ENCODE measurements at regions not wholly inside any gene's neighbourhood (a gene's known extent, or its start where the extent isn't known, plus 50 kb on each side); places are given as distances from the start of the nearest gene placed in this dataset.

GRCh38 chr1:58928514-58928913 is 144.7 kb upstream of the JUN start:
- no peak for TF ChIP-seq CTCF (IDR thresholded peaks at IDR 0.05; ENCODE audit: extremely low read depth, insufficient read depth, missing control alignments)
- DNase-seq (ENCODE audit: low spot score) = no peak
- in situ Hi-C loops (cut with MboI; ENCODE audit: low pct_unique_long_range_greater_than_20kb, low sequenced_read_pairs, unreplicated experiment) = no loop called here

DNA sequence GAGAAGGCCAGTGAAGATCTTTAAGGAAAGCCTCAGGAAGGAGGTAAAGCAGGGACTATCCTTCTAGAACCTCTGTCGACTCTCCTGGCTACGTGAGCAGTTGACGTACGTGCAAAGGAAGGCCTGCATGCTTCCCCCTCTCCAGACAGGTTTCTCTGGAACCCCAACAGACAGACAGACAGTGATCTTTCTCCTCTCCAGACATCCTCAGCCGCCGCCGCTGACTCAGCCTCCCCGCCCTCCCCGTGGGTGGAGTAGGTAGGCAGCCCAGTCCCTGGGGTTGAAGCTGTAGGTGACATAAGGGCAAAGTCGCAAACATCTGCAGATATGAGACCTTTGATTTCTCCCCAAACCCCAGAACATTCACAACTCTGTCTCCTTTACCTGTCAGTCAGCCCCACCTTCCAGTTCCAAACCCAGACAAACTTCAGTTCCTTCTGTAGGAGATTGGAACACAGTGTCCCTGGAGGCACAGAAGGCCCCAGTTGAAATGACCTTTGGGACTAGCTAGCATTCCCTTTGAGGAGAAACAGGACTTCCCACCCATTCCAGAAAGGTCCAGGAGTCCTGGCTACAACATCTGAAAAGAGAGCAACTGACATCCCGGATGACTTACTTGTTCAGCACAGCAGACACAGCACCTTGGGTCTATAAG is 146.0 kb upstream of the JUN start:
- TF ChIP-seq CTCF (IDR thresholded peaks at IDR 0.05; ENCODE audit: extremely low read depth, insufficient read depth, missing control alignments) = no peak
- in situ Hi-C loops (cut with MboI; ENCODE audit: low pct_unique_long_range_greater_than_20kb, low sequenced_read_pairs, unreplicated experiment) = no loop called here
- DNase-seq (ENCODE audit: low spot score) = no peak

DNA sequence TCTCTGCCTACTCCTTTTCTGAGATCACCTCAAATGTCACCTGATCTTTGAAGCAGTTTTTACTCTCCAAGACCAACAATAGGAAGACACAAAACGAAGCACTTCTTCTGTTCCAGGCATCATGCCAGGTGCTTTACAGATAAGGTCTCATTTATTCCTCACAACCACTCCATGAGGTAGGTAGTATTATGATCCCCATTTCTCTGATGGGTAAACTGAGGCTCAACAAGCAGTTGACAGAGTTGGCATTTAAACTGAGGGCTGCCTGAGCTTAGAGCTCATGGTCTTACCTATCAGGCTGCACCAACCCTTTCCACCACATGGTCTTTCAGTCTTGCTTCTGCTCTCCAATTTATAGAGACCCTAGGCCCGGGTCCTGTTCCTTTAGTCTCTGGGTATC is 147.2 kb upstream of the JUN start:
- no peak for DNase-seq (ENCODE audit: low spot score)
- no peak for TF ChIP-seq CTCF (IDR thresholded peaks at IDR 0.05; ENCODE audit: extremely low read depth, insufficient read depth, missing control alignments)
- in situ Hi-C loops (cut with MboI; ENCODE audit: low pct_unique_long_range_greater_than_20kb, low sequenced_read_pairs, unreplicated experiment) = no loop called here

GRCh38 chr1:58931756-58932155 is 147.9 kb upstream of the JUN start:
- TF ChIP-seq CTCF (IDR thresholded peaks at IDR 0.05; ENCODE audit: extremely low read depth, insufficient read depth, missing control alignments) = no peak
- DNase-seq (ENCODE audit: low spot score) = no peak
- in situ Hi-C loops (cut with MboI; ENCODE audit: low pct_unique_long_range_greater_than_20kb, low sequenced_read_pairs, unreplicated experiment) = no loop called here

DNA sequence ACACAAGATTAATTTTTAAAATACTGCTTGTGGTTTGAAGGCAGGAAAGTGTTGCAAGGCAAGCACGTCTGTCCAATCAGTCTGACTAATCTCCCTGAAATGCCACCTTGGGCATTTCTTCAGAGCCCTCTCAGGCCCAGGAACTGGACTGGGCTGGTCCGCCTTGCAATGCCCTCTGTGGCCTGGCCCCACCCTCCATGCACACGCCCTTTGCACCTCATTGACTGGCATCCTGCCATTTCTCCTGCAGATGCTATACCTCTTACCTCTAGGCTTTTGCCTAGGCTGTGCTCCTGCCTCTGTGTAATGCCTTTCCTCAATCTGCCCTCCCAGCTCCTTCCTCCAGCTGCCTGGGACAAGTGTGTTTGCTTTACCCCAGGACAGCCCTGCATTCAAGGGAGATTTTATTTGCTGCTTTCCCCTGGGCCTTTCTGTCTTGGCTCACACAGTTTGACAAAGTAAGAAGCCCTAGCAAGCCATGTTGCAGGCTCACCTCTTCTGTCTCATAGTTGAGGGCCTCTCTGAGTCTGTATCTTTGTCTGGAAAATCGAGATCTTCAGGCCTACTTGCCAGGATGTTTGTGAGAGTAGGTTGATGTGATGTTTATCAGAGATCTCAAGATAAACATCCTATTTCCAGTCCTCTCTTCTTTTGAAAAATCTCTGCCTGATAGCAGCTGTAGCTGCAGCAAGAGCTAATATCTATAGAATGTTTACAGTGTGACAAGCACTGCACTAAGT is 149.2 kb upstream of the JUN start:
- TF ChIP-seq CTCF (IDR thresholded peaks at IDR 0.05; ENCODE audit: extremely low read depth, insufficient read depth, missing control alignments) = no peak
- in situ Hi-C loops (cut with MboI; ENCODE audit: low pct_unique_long_range_greater_than_20kb, low sequenced_read_pairs, unreplicated experiment) = no loop called here
- DNase-seq (ENCODE audit: low spot score) = no peak

GRCh38 chr1:58933599-58933926 is 149.7 kb upstream of the JUN start:
- in situ Hi-C loops (cut with MboI; ENCODE audit: low pct_unique_long_range_greater_than_20kb, low sequenced_read_pairs, unreplicated experiment) = no loop called here
- DNase-seq (ENCODE audit: low spot score) = no peak
- no peak for TF ChIP-seq CTCF (IDR thresholded peaks at IDR 0.05; ENCODE audit: extremely low read depth, insufficient read depth, missing control alignments)
